ENCODE measurements at regions not wholly inside any gene's neighbourhood (a gene's known extent, or its start where the extent isn't known, plus 50 kb on each side); places are given as distances from the start of the nearest gene placed in this dataset.
A peak's percentile ranks its signal among the peaks of the same experiment; 100 is the strongest.

GRCh38 chr16:60811051-60811608, 1225.1 kb downstream of the CDH8 start:
- no peaks in the 10 kb centered on the region for H3K79me2 ChIP-seq (replicated peaks; ENCODE audit: insufficient read depth, low read length)
- H3F3A ChIP-seq (ENCODE audit: insufficient read depth, low read length, poor library complexity, severe bottlenecking) = no peaks in the 10 kb centered on the region
- no peak overlapping the region for H3K4me3 ChIP-seq (ENCODE audit: low read length)
- no peaks in the 10 kb centered on the region for H3K9me3 ChIP-seq (ENCODE audit: low read length)
- no peak overlapping the region for H3K9ac ChIP-seq (ENCODE audit: low read length)
- no peaks in the 10 kb centered on the region for H3K36me3 ChIP-seq (ENCODE audit: insufficient read depth, low read length)
- TF ChIP-seq EP300 (conservative IDR thresholded peaks at IDR 0.05; ENCODE audit: poor library complexity, severe bottlenecking) (no peak), EZH2 (IDR thresholded peaks at IDR 0.05; ENCODE audit: borderline replicate concordance, insufficient read depth, low read length, poor library complexity, severe bottlenecking) (no peak), SMC3 (conservative IDR thresholded peaks at IDR 0.05; ENCODE audit: poor library complexity) (no peak), RAD21 (conservative IDR thresholded peaks at IDR 0.05) (no peak), REST (IDR thresholded peaks at IDR 0.05; ENCODE audit: borderline replicate concordance) (no peak), MXI1 (conservative IDR thresholded peaks at IDR 0.05; ENCODE audit: poor library complexity, severe bottlenecking) (no peak), POLR2AphosphoS5 (IDR thresholded peaks at IDR 0.05) (no peak), TAF1 (IDR thresholded peaks at IDR 0.05; ENCODE audit: low read depth) (no peak), CTCF (IDR thresholded peaks at IDR 0.05; ENCODE audit: poor library complexity, severe bottlenecking) (no peak)
- H4K20me1 ChIP-seq (ENCODE audit: insufficient read depth) = no peaks in the 10 kb centered on the region
- no peak overlapping the region for H3K4me2 ChIP-seq (ENCODE audit: low read length)
- no peaks in the 10 kb centered on the region for H3K9me2 ChIP-seq (ENCODE audit: insufficient read depth, low read length)
- H2AFZ ChIP-seq (ENCODE audit: low read depth, low read length) = no peak overlapping the region
- H3K27me3 ChIP-seq (ENCODE audit: insufficient read depth, low read depth, low read length) = no peaks in the 10 kb centered on the region
- H3K27ac ChIP-seq (ENCODE audit: low read length) = no peak overlapping the region

- H3K27me3 ChIP-seq (ENCODE audit: insufficient read depth, low read depth, low read length) = no peaks in the 10 kb centered on the region
- no peaks in the 10 kb centered on the region for H4K20me1 ChIP-seq (ENCODE audit: insufficient read depth)
- H3K4me3 ChIP-seq (ENCODE audit: low read length) = no peak overlapping the region
- no peaks in the 10 kb centered on the region for H3K36me3 ChIP-seq (ENCODE audit: insufficient read depth, low read length)
- H3K9me3 ChIP-seq (ENCODE audit: low read length) = no peaks in the 10 kb centered on the region
- no peak overlapping the region for H2AFZ ChIP-seq (ENCODE audit: low read depth, low read length)
- no peak overlapping the region for H3K27ac ChIP-seq (ENCODE audit: low read length)
- H3F3A ChIP-seq (ENCODE audit: insufficient read depth, low read length, poor library complexity, severe bottlenecking) = no peaks in the 10 kb centered on the region
- H3K79me2 ChIP-seq (replicated peaks; ENCODE audit: insufficient read depth, low read length) = no peaks in the 10 kb centered on the region
- H3K4me2 ChIP-seq (ENCODE audit: low read length) = no peak overlapping the region
- no peak overlapping the region for H3K9ac ChIP-seq (ENCODE audit: low read length)
- H3K9me2 ChIP-seq (ENCODE audit: insufficient read depth, low read length) = no peaks in the 10 kb centered on the region
- TF ChIP-seq REST (IDR thresholded peaks at IDR 0.05; ENCODE audit: borderline replicate concordance) (peak; percentile 78), CTCF (IDR thresholded peaks at IDR 0.05; ENCODE audit: poor library complexity, severe bottlenecking) (no peak), RAD21 (conservative IDR thresholded peaks at IDR 0.05) (no peak)
Measured at GRCh38 chr16:60810250-60810649, 1226.0 kb downstream of the CDH8 start.

All from neural cell (in vitro differentiated cells).